HCEC 1CT (cell line): ENCODE measurements at regions not wholly inside any gene's neighbourhood (a gene's known extent, or its start where the extent isn't known, plus 50 kb on each side); places are given as distances from the start of the nearest gene placed in this dataset.

Source experiments
- DNase-seq: peaks from one replicate; pipeline ENCODE4 v3.0.0-alpha.2; 2017

- DNase-seq = no peak
Measured at GRCh38 chr2:10985901-10986535, 74.3 kb downstream of the KCNF1 start.

- no peak for DNase-seq
Measured at GRCh38 chr2:10987439-10987838, 75.7 kb downstream of the KCNF1 start.

GRCh38 chr2:10987861-10988260 is 76.1 kb downstream of the KCNF1 start:
- DNase-seq = no peak

- no peak for DNase-seq
Measured at GRCh38 chr2:10989151-10989550, 77.4 kb downstream of the KCNF1 start.

- DNase-seq = no peak
Measured at GRCh38 chr2:10989782-10990181, 78.0 kb downstream of the KCNF1 start.

GRCh38 chr2:10990561-10991111 is 78.9 kb downstream of the KCNF1 start:
- DNase-seq = no peak

GRCh38 chr2:10992023-10992791 is 80.5 kb downstream of the KCNF1 start:
- DNase-seq = no peak

GRCh38 chr2:10993001-10993481 is 81.3 kb downstream of the KCNF1 start:
- no peak for DNase-seq

- no peak for DNase-seq
Measured at GRCh38 chr2:10995366-10995970, 83.7 kb downstream of the KCNF1 start.

GRCh38 chr2:11004199-11004598 is 92.5 kb downstream of the KCNF1 start:
- DNase-seq = no peak

GRCh38 chr2:11005032-11005431 is 93.3 kb downstream of the KCNF1 start:
- no peak for DNase-seq

GRCh38 chr2:11006191-11006590 is 94.5 kb downstream of the KCNF1 start:
- DNase-seq = no peak

GRCh38 chr2:11007331-11008264 is 95.9 kb downstream of the KCNF1 start:
- no peak for DNase-seq

GRCh38 chr2:11008773-11009172 is 97.0 kb downstream of the KCNF1 start:
- no peak for DNase-seq

- no peak for DNase-seq
Measured at GRCh38 chr2:11009176-11009575, 97.4 kb downstream of the KCNF1 start.

- no peak for DNase-seq
Measured at GRCh38 chr2:11009891-11010290, 98.2 kb downstream of the KCNF1 start.

GRCh38 chr2:11011359-11011758 is 99.6 kb downstream of the KCNF1 start:
- DNase-seq = no peak

- no peak for DNase-seq
Measured at GRCh38 chr2:11012131-11012693, 100.5 kb downstream of the KCNF1 start.

- no peak for DNase-seq
Measured at GRCh38 chr2:11013196-11013595, 101.5 kb downstream of the KCNF1 start.

- no peak for DNase-seq
Measured at GRCh38 chr2:11014026-11014425, 102.3 kb downstream of the KCNF1 start.

- DNase-seq = no peak
Measured at GRCh38 chr2:11016735-11017388, 105.1 kb downstream of the KCNF1 start.

GRCh38 chr2:11017921-11018320 is 106.2 kb downstream of the KCNF1 start:
- no peak for DNase-seq
